GM12878 (cell line): ENCODE measurements at regions not wholly inside any gene's neighbourhood (a gene's known extent, or its start where the extent isn't known, plus 50 kb on each side); places are given as distances from the start of the nearest gene placed in this dataset.

ENCODE experiments used
- MTA2 ChIP-seq: fragments of 450-650 bp; IDR thresholded peaks from 2 replicates; pipeline ENCODE4 v1.6.1; 2016; ENCODE audit warnings: low read depth, mild to moderate bottlenecking, moderate library complexity
- RAD21 ChIP-seq: IDR thresholded peaks from 2 replicates; pipeline ENCODE4 v1.6.1; 2011; ENCODE audit warnings: mild to moderate bottlenecking, low read depth, low read length, moderate library complexity; ENCODE audit not compliant: insufficient read depth
- STAT1 ChIP-seq: fragments of 450-650 bp; conservative IDR thresholded peaks from 2 replicates; pipeline ENCODE4 v1.6.1; 2014; ENCODE audit warnings: antibody characterized with exemption, mild to moderate bottlenecking
- TBL1XR1 ChIP-seq: IDR thresholded peaks from 2 replicates; pipeline ENCODE4 v1.6.1; 2012; ENCODE audit warnings: low read depth, low read length, improper control_type of control experiment
- TF ChIP-seq, protein P1 (sequence below): IDR thresholded peaks from 2 replicates; pipeline ENCODE4 v1.6.1; 2012; ENCODE audit warnings: improper control_type of control experiment, low read depth, low read length; ENCODE audit not compliant: insufficient replicate concordance
- TF ChIP-seq, protein P2 (sequence below): IDR thresholded peaks from 2 replicates; pipeline ENCODE4 v1.6.1; 2012; ENCODE audit warnings: mild to moderate bottlenecking, low read depth, low read length
- TF ChIP-seq, protein P3 (sequence below): fragments of 450-650 bp; IDR thresholded peaks from 2 replicates; pipeline ENCODE4 v1.6.1; 2018; ENCODE audit warnings: mild to moderate bottlenecking, low read depth, moderate library complexity; ENCODE audit not compliant: partially characterized antibody

DNA sequence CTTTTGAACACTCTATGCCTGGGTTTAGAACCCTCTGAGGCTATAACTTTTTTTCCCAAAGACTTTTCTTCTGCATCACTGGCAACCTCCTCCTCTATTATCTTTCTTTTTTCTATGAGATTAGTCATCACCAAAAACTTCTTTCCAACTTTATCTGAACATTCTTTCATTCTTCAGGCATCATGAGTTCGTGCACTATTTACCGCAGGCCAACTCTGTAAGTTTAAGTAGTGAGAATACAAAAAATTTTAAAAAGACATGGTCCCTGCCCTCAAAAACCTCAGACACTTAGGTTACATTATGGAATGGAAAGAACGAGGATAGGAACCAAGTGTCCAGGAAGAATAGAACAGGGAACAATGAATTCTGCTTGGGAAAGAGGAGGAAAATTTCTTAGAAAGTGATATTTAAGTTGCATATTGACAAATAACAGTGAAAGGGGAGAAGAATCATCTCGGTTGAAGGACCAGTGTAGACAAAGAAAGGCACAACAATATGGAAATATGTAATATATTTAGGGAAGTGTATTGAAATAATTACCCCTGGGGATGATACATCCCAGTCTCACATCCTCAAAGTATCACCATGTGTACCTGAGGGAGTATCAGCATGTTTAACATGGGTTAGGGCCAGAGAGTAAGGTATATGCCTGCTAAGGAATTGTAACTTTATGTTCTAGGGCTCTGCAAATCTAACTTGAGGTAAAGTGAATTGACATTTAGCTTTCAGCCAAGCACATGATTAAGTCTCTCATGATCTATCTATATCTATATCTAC lies 196.5 kb upstream of the NREP start (continued):
- TF ChIP-seq RAD21 (no peak), STAT1 (no peak), MTA2 (no peak), TBL1XR1 (no peak)
- TF ChIP-seq, protein P1, sequence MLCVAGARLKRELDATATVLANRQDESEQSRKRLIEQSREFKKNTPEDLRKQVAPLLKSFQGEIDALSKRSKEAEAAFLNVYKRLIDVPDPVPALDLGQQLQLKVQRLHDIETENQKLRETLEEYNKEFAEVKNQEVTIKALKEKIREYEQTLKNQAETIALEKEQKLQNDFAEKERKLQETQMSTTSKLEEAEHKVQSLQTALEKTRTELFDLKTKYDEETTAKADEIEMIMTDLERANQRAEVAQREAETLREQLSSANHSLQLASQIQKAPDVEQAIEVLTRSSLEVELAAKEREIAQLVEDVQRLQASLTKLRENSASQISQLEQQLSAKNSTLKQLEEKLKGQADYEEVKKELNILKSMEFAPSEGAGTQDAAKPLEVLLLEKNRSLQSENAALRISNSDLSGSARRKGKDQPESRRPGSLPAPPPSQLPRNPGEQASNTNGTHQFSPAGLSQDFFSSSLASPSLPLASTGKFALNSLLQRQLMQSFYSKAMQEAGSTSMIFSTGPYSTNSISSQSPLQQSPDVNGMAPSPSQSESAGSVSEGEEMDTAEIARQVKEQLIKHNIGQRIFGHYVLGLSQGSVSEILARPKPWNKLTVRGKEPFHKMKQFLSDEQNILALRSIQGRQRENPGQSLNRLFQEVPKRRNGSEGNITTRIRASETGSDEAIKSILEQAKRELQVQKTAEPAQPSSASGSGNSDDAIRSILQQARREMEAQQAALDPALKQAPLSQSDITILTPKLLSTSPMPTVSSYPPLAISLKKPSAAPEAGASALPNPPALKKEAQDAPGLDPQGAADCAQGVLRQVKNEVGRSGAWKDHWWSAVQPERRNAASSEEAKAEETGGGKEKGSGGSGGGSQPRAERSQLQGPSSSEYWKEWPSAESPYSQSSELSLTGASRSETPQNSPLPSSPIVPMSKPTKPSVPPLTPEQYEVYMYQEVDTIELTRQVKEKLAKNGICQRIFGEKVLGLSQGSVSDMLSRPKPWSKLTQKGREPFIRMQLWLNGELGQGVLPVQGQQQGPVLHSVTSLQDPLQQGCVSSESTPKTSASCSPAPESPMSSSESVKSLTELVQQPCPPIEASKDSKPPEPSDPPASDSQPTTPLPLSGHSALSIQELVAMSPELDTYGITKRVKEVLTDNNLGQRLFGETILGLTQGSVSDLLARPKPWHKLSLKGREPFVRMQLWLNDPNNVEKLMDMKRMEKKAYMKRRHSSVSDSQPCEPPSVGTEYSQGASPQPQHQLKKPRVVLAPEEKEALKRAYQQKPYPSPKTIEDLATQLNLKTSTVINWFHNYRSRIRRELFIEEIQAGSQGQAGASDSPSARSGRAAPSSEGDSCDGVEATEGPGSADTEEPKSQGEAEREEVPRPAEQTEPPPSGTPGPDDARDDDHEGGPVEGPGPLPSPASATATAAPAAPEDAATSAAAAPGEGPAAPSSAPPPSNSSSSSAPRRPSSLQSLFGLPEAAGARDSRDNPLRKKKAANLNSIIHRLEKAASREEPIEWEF = no peak
- TF ChIP-seq, protein P2, sequence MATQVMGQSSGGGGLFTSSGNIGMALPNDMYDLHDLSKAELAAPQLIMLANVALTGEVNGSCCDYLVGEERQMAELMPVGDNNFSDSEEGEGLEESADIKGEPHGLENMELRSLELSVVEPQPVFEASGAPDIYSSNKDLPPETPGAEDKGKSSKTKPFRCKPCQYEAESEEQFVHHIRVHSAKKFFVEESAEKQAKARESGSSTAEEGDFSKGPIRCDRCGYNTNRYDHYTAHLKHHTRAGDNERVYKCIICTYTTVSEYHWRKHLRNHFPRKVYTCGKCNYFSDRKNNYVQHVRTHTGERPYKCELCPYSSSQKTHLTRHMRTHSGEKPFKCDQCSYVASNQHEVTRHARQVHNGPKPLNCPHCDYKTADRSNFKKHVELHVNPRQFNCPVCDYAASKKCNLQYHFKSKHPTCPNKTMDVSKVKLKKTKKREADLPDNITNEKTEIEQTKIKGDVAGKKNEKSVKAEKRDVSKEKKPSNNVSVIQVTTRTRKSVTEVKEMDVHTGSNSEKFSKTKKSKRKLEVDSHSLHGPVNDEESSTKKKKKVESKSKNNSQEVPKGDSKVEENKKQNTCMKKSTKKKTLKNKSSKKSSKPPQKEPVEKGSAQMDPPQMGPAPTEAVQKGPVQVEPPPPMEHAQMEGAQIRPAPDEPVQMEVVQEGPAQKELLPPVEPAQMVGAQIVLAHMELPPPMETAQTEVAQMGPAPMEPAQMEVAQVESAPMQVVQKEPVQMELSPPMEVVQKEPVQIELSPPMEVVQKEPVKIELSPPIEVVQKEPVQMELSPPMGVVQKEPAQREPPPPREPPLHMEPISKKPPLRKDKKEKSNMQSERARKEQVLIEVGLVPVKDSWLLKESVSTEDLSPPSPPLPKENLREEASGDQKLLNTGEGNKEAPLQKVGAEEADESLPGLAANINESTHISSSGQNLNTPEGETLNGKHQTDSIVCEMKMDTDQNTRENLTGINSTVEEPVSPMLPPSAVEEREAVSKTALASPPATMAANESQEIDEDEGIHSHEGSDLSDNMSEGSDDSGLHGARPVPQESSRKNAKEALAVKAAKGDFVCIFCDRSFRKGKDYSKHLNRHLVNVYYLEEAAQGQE = no peak
- TF ChIP-seq, protein P3, sequence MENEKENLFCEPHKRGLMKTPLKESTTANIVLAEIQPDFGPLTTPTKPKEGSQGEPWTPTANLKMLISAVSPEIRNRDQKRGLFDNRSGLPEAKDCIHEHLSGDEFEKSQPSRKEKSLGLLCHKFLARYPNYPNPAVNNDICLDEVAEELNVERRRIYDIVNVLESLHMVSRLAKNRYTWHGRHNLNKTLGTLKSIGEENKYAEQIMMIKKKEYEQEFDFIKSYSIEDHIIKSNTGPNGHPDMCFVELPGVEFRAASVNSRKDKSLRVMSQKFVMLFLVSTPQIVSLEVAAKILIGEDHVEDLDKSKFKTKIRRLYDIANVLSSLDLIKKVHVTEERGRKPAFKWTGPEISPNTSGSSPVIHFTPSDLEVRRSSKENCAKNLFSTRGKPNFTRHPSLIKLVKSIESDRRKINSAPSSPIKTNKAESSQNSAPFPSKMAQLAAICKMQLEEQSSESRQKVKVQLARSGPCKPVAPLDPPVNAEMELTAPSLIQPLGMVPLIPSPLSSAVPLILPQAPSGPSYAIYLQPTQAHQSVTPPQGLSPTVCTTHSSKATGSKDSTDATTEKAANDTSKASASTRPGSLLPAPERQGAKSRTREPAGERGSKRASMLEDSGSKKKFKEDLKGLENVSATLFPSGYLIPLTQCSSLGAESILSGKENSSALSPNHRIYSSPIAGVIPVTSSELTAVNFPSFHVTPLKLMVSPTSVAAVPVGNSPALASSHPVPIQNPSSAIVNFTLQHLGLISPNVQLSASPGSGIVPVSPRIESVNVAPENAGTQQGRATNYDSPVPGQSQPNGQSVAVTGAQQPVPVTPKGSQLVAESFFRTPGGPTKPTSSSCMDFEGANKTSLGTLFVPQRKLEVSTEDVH = no peak
